ENCODE measurements at regions not wholly inside any gene's neighbourhood (a gene's known extent, or its start where the extent isn't known, plus 50 kb on each side); places are given as distances from the start of the nearest gene placed in this dataset.

GRCh38 chr14:86104691-86105265 lies 574.8 kb downstream of the FLRT2 start:
- no peak for TF ChIP-seq CTCF (IDR thresholded peaks at IDR 0.05; ENCODE audit: poor library complexity)
- no peak for TF ChIP-seq EZH2 (IDR thresholded peaks at IDR 0.05; ENCODE audit: borderline replicate concordance)
- no peak for TF ChIP-seq EZH2phosphoT487 (IDR thresholded peaks at IDR 0.05; ENCODE audit: low read depth, severe bottlenecking, unreplicated experiment)

Data from hepatocyte (in vitro differentiated cells).